ENCODE measurements at regions not wholly inside any gene's neighbourhood (a gene's known extent, or its start where the extent isn't known, plus 50 kb on each side); places are given as distances from the start of the nearest gene placed in this dataset.

- DNase-seq (ENCODE audit: low read depth): no peak
- no peak overlapping the region for H3K4me3 ChIP-seq (ENCODE audit: low read depth, low read length)
Measured at GRCh38 chr15:97728791-97729190, 231.7 kb upstream of the ARRDC4 start.

- no peak for DNase-seq (ENCODE audit: low read depth)
- H3K4me3 ChIP-seq (ENCODE audit: low read depth, low read length): no peak overlapping the region
Measured at GRCh38 chr15:97729270-97729669, 231.2 kb upstream of the ARRDC4 start.

GRCh38 chr15:97730315-97730714, 230.2 kb upstream of the ARRDC4 start:
- DNase-seq (ENCODE audit: low read depth): no peak
- H3K4me3 ChIP-seq (ENCODE audit: low read depth, low read length): no peak overlapping the region

- DNase-seq (ENCODE audit: low read depth): no peak
- H3K4me3 ChIP-seq (ENCODE audit: low read depth, low read length): no peak overlapping the region
Measured at GRCh38 chr15:97731859-97732258, 228.6 kb upstream of the ARRDC4 start.

GRCh38 chr15:97733373-97733772, 227.1 kb upstream of the ARRDC4 start:
- DNase-seq (ENCODE audit: low read depth): no peak
- no peak overlapping the region for H3K4me3 ChIP-seq (ENCODE audit: low read depth, low read length)

- no peak for DNase-seq (ENCODE audit: low read depth)
- H3K4me3 ChIP-seq (ENCODE audit: low read depth, low read length): no peak overlapping the region
Measured at GRCh38 chr15:97736748-97737147, 223.8 kb upstream of the ARRDC4 start.

- DNase-seq (ENCODE audit: low read depth): no peak
- H3K4me3 ChIP-seq (ENCODE audit: low read depth, low read length): no peak overlapping the region
Measured at GRCh38 chr15:97745481-97746071, 214.9 kb upstream of the ARRDC4 start.

GRCh38 chr15:97747342-97747741, 213.2 kb upstream of the ARRDC4 start:
- DNase-seq (ENCODE audit: low read depth): no peak
- H3K4me3 ChIP-seq (ENCODE audit: low read depth, low read length): no peak overlapping the region

GRCh38 chr15:97748576-97748975, 211.9 kb upstream of the ARRDC4 start:
- H3K4me3 ChIP-seq (ENCODE audit: low read depth, low read length): no peak overlapping the region
- no peak for DNase-seq (ENCODE audit: low read depth)

GRCh38 chr15:97750060-97750459, 210.4 kb upstream of the ARRDC4 start:
- no peak for DNase-seq (ENCODE audit: low read depth)
- H3K4me3 ChIP-seq (ENCODE audit: low read depth, low read length): no peak overlapping the region

GRCh38 chr15:97755726-97756125, 204.8 kb upstream of the ARRDC4 start:
- no peak overlapping the region for H3K4me3 ChIP-seq (ENCODE audit: low read depth, low read length)
- no peak for DNase-seq (ENCODE audit: low read depth)

- H3K4me3 ChIP-seq (ENCODE audit: low read depth, low read length): no peak overlapping the region
- no peak for DNase-seq (ENCODE audit: low read depth)
Measured at GRCh38 chr15:97759363-97759762, 201.1 kb upstream of the ARRDC4 start.

GRCh38 chr15:97761110-97761509, 199.4 kb upstream of the ARRDC4 start:
- H3K4me3 ChIP-seq (ENCODE audit: low read depth, low read length): no peak overlapping the region
- DNase-seq (ENCODE audit: low read depth): no peak

GRCh38 chr15:97783240-97783639, 177.3 kb upstream of the ARRDC4 start:
- no peak overlapping the region for H3K4me3 ChIP-seq (ENCODE audit: low read depth, low read length)
- no peak for DNase-seq (ENCODE audit: low read depth)

GRCh38 chr15:97786741-97787140, 173.8 kb upstream of the ARRDC4 start:
- no peak overlapping the region for H3K4me3 ChIP-seq (ENCODE audit: low read depth, low read length)
- DNase-seq (ENCODE audit: low read depth): no peak

GRCh38 chr15:97790180-97790579, 170.3 kb upstream of the ARRDC4 start:
- no peak for DNase-seq (ENCODE audit: low read depth)
- no peak overlapping the region for H3K4me3 ChIP-seq (ENCODE audit: low read depth, low read length)

- DNase-seq (ENCODE audit: low read depth): no peak
- no peak overlapping the region for H3K4me3 ChIP-seq (ENCODE audit: low read depth, low read length)
Measured at GRCh38 chr15:97791824-97792792, 168.4 kb upstream of the ARRDC4 start.

GRCh38 chr15:97804950-97805349, 155.6 kb upstream of the ARRDC4 start:
- no peak overlapping the region for H3K4me3 ChIP-seq (ENCODE audit: low read depth, low read length)
- no peak for DNase-seq (ENCODE audit: low read depth)

- no peak for DNase-seq (ENCODE audit: low read depth)
- H3K4me3 ChIP-seq (ENCODE audit: low read depth, low read length): no peak overlapping the region
Measured at GRCh38 chr15:97806766-97807165, 153.7 kb upstream of the ARRDC4 start.

- H3K4me3 ChIP-seq (ENCODE audit: low read depth, low read length): no peak overlapping the region
- no peak for DNase-seq (ENCODE audit: low read depth)
Measured at GRCh38 chr15:97815835-97816234, 144.7 kb upstream of the ARRDC4 start.

Measured in skeletal muscle cell (primary cell).